HCT116 (cell line): ENCODE measurements at regions not wholly inside any gene's neighbourhood (a gene's known extent, or its start where the extent isn't known, plus 50 kb on each side); places are given as distances from the start of the nearest gene placed in this dataset.

Experiments used
- ATAC-seq: fragments of 200-7000 bp; cut with Tn5 transposase; 2 replicates; pipeline ENCODE4 v1.9.1; 2020; ENCODE audit warnings: mild to moderate bottlenecking, moderate library complexity
- BruUV-seq: library from RNA; stranded (reverse); fragments of 400-500 nt; replicated peaks from 2 replicates; lab custom pipeline; 2021; lab: Mats Ljungman, UMichigan
- CTCF ChIA-PET: fragments of 300-600 bp; sonication (Branson Sonifier 250); formaldehyde crosslinking; loops from one replicate; lab custom pipeline; 2021; ENCODE audit warnings: antibody characterized with exemption; lab: Charles Lee
- POLR2A ChIA-PET: fragments of 300-600, 350-600 bp; sonication (Branson Sonifier 250); formaldehyde crosslinking; loops from one replicate; lab custom pipeline; 2021; ENCODE audit warnings: antibody characterized with exemption; lab: Charles Lee
- RAD21 ChIA-PET, 2 experiments: fragments of 300-600 bp; sonication (Branson Sonifier 250); formaldehyde crosslinking; loops; one replicate each; lab custom pipeline; 2023; ENCODE audit warnings: low total read pairs in 2 of 2; ENCODE audit not compliant: uncharacterized antibody in 2 of 2, unreplicated experiment in 2 of 2, low non-redundant PET in 1 of 2; lab: Charles Lee
- DNase-seq: peaks from one replicate; pipeline ENCODE4 v3.0.0-alpha.2; 2010; ENCODE audit warnings: low read depth, low spot score
- H2AFZ ChIP-seq: fragments of 200-600 bp; shearing (Covaris generic), sonication (generic); 2 replicates; pipeline ENCODE4 v1.6.1; 2017; ENCODE audit warnings: low read depth, mixed run types, mixed read lengths, antibody characterized with exemption, low read length; ENCODE audit not compliant: poor library complexity, severe bottlenecking
- H3K27ac ChIP-seq: 2 replicates; pipeline ENCODE4 v1.5.1; 2012; ENCODE audit warnings: low read depth, low read length
- H3K27me3 ChIP-seq: fragments of 200-600 bp; sonication (generic); 2 replicates; pipeline ENCODE4 v1.6.1; 2016; ENCODE audit warnings: mixed run types, low read length, mixed read lengths; ENCODE audit not compliant: insufficient read depth
- H3K36me3 ChIP-seq, 2 experiments: fragments of 200-500 bp in 1 of 2; fragments of 200-600 bp in 1 of 2; sonication (Bioruptor generic) in 1 of 2; sonication (generic) in 1 of 2; 2 replicates each; pipeline versions ENCODE4 v1.5.1 to v1.6.1; 2014 to 2016; ENCODE audit warnings: low read length in 2 of 2, inconsistent platforms in 1 of 2, mixed read lengths in 1 of 2, mixed run types in 1 of 2; ENCODE audit not compliant: insufficient read depth in 2 of 2, control insufficient read depth in 1 of 2
- H3K4me1 ChIP-seq, 2 experiments: fragments of 200-600 bp in 1 of 2; sonication (generic) in 1 of 2; 2 replicates each; pipeline versions ENCODE4 v1.5.1 to v1.6.1; 2012 to 2017; ENCODE audit warnings: low read length in 2 of 2, inconsistent platforms in 1 of 2, mild to moderate bottlenecking in 1 of 2, mixed read lengths in 1 of 2, mixed run types in 1 of 2, moderate library complexity in 1 of 2; ENCODE audit not compliant: insufficient read depth in 2 of 2, control insufficient read depth in 1 of 2
- H3K4me2 ChIP-seq: fragments of 200-600 bp; sonication (generic); 2 replicates; pipeline ENCODE4 v1.6.1; 2017; ENCODE audit warnings: mixed run types, low read length, mixed read lengths
- H3K4me3 ChIP-seq, 2 experiments: fragments of 200-600 bp in 1 of 2; sonication (generic) in 1 of 2; replicated peaks in 1 of 2; 2 replicates each; pipeline ENCODE4 v1.5.1; 2011 to 2016; ENCODE audit warnings: low read length in 2 of 2, control low read depth in 1 of 2, low read depth in 1 of 2, mild to moderate bottlenecking in 1 of 2, mixed read lengths in 1 of 2, mixed run types in 1 of 2
- H3K79me2 ChIP-seq: fragments of 200-600 bp; sonication (generic); 2 replicates; pipeline ENCODE4 v1.6.1; 2017; ENCODE audit warnings: mild to moderate bottlenecking, mixed run types, low read length, moderate library complexity, mixed read lengths; ENCODE audit not compliant: insufficient read depth
- H3K9ac ChIP-seq: fragments of 200-600 bp; sonication (generic); 2 replicates; pipeline ENCODE4 v1.6.1; 2016; ENCODE audit warnings: low read length, mixed read lengths
- H3K9me2 ChIP-seq: fragments of 200-600 bp; sonication (generic), shearing (Covaris generic); 2 replicates; pipeline ENCODE4 v1.6.1; 2017; ENCODE audit warnings: mixed run types, mild to moderate bottlenecking, moderate library complexity; ENCODE audit not compliant: insufficient read depth
- H3K9me3 ChIP-seq, 2 experiments: fragments of 200-500 bp in 1 of 2; fragments of 200-600 bp in 1 of 2; sonication (Bioruptor generic) in 1 of 2; sonication (generic) in 1 of 2; 2 replicates each; pipeline ENCODE4 v1.6.1; 2014 to 2017; ENCODE audit warnings: low read length in 2 of 2, mixed read lengths in 2 of 2, inconsistent platforms in 1 of 2, low read depth in 1 of 2, mild to moderate bottlenecking in 1 of 2, mixed run types in 1 of 2, moderate library complexity in 1 of 2; ENCODE audit not compliant: control insufficient read depth in 1 of 2, insufficient read depth in 1 of 2
- H4K20me1 ChIP-seq: fragments of 200-600 bp; sonication (generic), shearing (Covaris generic); 2 replicates; pipeline ENCODE4 v1.6.1; 2017; ENCODE audit warnings: mixed run types, mild to moderate bottlenecking, moderate library complexity; ENCODE audit not compliant: insufficient read depth
- ATF3 ChIP-seq: IDR thresholded peaks from 2 replicates; pipeline ENCODE4 v1.6.1; 2012
- CEBPB ChIP-seq: IDR thresholded peaks from 2 replicates; pipeline ENCODE4 v1.6.1; 2012; ENCODE audit warnings: low read depth
- EGR1 ChIP-seq: IDR thresholded peaks from 2 replicates; pipeline ENCODE4 v1.6.1; 2012; ENCODE audit warnings: low read depth
- EZH2 ChIP-seq: fragments of 200-600 bp; sonication (generic); IDR thresholded peaks from 2 replicates; pipeline ENCODE4 v1.6.1; 2017; ENCODE audit warnings: antibody characterized with exemption, mixed run types
- EZH2phosphoT487 ChIP-seq: fragments of 200-600 bp; IDR thresholded peaks from 2 replicates; pipeline ENCODE4 v1.6.1; 2018; ENCODE audit warnings: antibody characterized with exemption, borderline replicate concordance
- FOSL1 ChIP-seq: IDR thresholded peaks from 2 replicates; pipeline ENCODE4 v1.6.1; 2012; ENCODE audit warnings: low read depth
- MAX ChIP-seq: IDR thresholded peaks from 2 replicates; pipeline ENCODE4 v1.6.1; 2012
- POLR2A ChIP-seq: IDR thresholded peaks from 2 replicates; pipeline ENCODE4 v1.7.0; 2011; ENCODE audit warnings: borderline replicate concordance; ENCODE audit not compliant: insufficient read depth, insufficient read length; ENCODE audit errors: extremely low read depth
- POLR2AphosphoS5 ChIP-seq: IDR thresholded peaks from 2 replicates; pipeline ENCODE4 v1.6.1; 2011; ENCODE audit warnings: mild to moderate bottlenecking, low read depth, low read length, moderate library complexity
- RAD21 ChIP-seq: IDR thresholded peaks from 2 replicates; pipeline ENCODE4 v1.6.1; 2012; ENCODE audit warnings: low read depth, mild to moderate bottlenecking
- REST ChIP-seq: IDR thresholded peaks from 2 replicates; pipeline ENCODE4 v1.6.1; 2012; ENCODE audit warnings: low read depth
- SIN3A ChIP-seq: IDR thresholded peaks from 2 replicates; pipeline ENCODE4 v1.6.1; 2012; ENCODE audit warnings: low read depth
- SRF ChIP-seq: IDR thresholded peaks from 2 replicates; pipeline ENCODE4 v1.6.1; 2012; ENCODE audit warnings: low read depth
- YY1 ChIP-seq: IDR thresholded peaks from 2 replicates; pipeline ENCODE4 v1.6.1; 2011; ENCODE audit warnings: low read length, low read depth, moderate library complexity, mild to moderate bottlenecking; ENCODE audit not compliant: insufficient replicate concordance; ENCODE audit errors: extremely low read depth
- ZNF274 ChIP-seq: fragments of 200-500 bp; sonication (Bioruptor generic); IDR thresholded peaks from 2 replicates; pipeline ENCODE4 v1.6.1; 2014; ENCODE audit warnings: mild to moderate bottlenecking, low read depth, low read length, inconsistent platforms
- intact Hi-C: fragments of 100-400 bp; cut with micrococcal nuclease; formaldehyde crosslinking; loops from 2 replicates; pipeline ENCODE4 v1.10.0; 2022

GRCh38 chr6:144847916-144848315 is 562.8 kb downstream of the UTRN start:
- no peak for TF ChIP-seq REST
- TF ChIP-seq POLR2A = no peak
- TF ChIP-seq RAD21 = no peak
- TF ChIP-seq YY1 = no peak
- TF ChIP-seq FOSL1 = no peak
- TF ChIP-seq SRF = no peak
- TF ChIP-seq EGR1 = no peak
- no peaks in the 10 kb centered on the region for H3K9me3 ChIP-seq
- no peak overlapping the region for H2AFZ ChIP-seq
- H3K36me3 ChIP-seq = peaks cover 0 to 4% of the 10 kb centered on the region in 2 experiments; a peak in 1 of 4 replicates
- H3K4me3 ChIP-seq = no peak overlapping the region
- peaks cover 3 to 14% of the 10 kb centered on the region in 2 experiments; a peak in 2 of 4 replicates for H3K4me1 ChIP-seq
- no peak for DNase-seq
- no TSS peak for BruUV-seq
- no peaks in the 10 kb centered on the region for H3K79me2 ChIP-seq
- H3K27me3 ChIP-seq = no peaks in the 10 kb centered on the region
- H4K20me1 ChIP-seq = no peaks in the 10 kb centered on the region
- H3K4me2 ChIP-seq = no peak overlapping the region
- RAD21 ChIA-PET = no interaction called here
- no peak overlapping the region for H3K9ac ChIP-seq
- intact Hi-C loops = no loop called here
- H3K9me2 ChIP-seq = no peaks in the 10 kb centered on the region
- no peak for ATAC-seq
- H3K27ac ChIP-seq = no peak overlapping the region
- CTCF ChIA-PET = no interaction called here
- POLR2A ChIA-PET = no interaction called here

GRCh38 chr6:144849920-144850319 is 564.8 kb downstream of the UTRN start:
- no peaks in the 10 kb centered on the region; a peak in 1 of 4 replicates for H3K4me1 ChIP-seq
- H3K36me3 ChIP-seq = peaks cover 0 to 4% of the 10 kb centered on the region in 2 experiments; a peak in 1 of 4 replicates
- H3K9ac ChIP-seq = no peak overlapping the region
- H3K9me3 ChIP-seq = no peaks in the 10 kb centered on the region
- H4K20me1 ChIP-seq = no peaks in the 10 kb centered on the region
- H3K9me2 ChIP-seq = no peaks in the 10 kb centered on the region
- DNase-seq = no peak
- no peak overlapping the region for H3K27ac ChIP-seq
- H3K79me2 ChIP-seq = no peaks in the 10 kb centered on the region
- H3K4me2 ChIP-seq = no peak overlapping the region
- intact Hi-C loops = no loop called here
- BruUV-seq = no TSS peak
- no peak for ATAC-seq
- no peak overlapping the region for H3K4me3 ChIP-seq
- no peak overlapping the region for H2AFZ ChIP-seq
- RAD21 ChIA-PET = no interaction called here
- H3K27me3 ChIP-seq = no peaks in the 10 kb centered on the region
- CTCF ChIA-PET = no interaction called here
- POLR2A ChIA-PET = no interaction called here
- TF ChIP-seq EZH2phosphoT487 (no peak), MAX (no peak), REST (no peak), POLR2AphosphoS5 (no peak), EGR1 (no peak), ATF3 (no peak), SIN3A (no peak), EZH2 (no peak), CEBPB (no peak), ZNF274 (no peak)
